ENCODE measurements at regions not wholly inside any gene's neighbourhood (a gene's known extent, or its start where the extent isn't known, plus 50 kb on each side); places are given as distances from the start of the nearest gene placed in this dataset.

GRCh38 chr5:114007678-114008077 is 354.2 kb upstream of the KCNN2 start:
- Histone ChIP-seq H3K4me3 (ENCODE audit: control extremely low read depth in 1 of 5, extremely low read depth in 1 of 5, insufficient read depth in 1 of 5, low read depth in 2 of 5, low read length in 4 of 5) (no peak overlapping the region), H3K4me2 (replicated peaks; ENCODE audit: low read depth, low read length, poor library complexity, severe bottlenecking) (no peak overlapping the region), H3K9ac (ENCODE audit: low read length) (no peak overlapping the region), H3K36me3 (replicated peaks in 1 of 2; ENCODE audit: control extremely low read depth in 1 of 2, control insufficient read depth in 1 of 2, extremely low read depth in 1 of 2, insufficient read depth in 2 of 2, low read length in 1 of 2) (no peaks in the 10 kb centered on the region), H4K20me1 (ENCODE audit: control insufficient read depth, insufficient read depth, low read length, poor library complexity, severe bottlenecking) (no peaks in the 10 kb centered on the region), H2AFZ (ENCODE audit: insufficient read depth, low read depth, low read length, poor library complexity, severe bottlenecking) (no peak overlapping the region), H3K27ac (ENCODE audit: low read length in 2 of 2) (no peak overlapping the region), H3K4me1 (ENCODE audit: control insufficient read depth in 2 of 2, insufficient read depth in 2 of 2, low read length in 2 of 2) (no peaks in the 10 kb centered on the region), H3K9me3 (ENCODE audit: control extremely low read depth in 1 of 3, control insufficient read depth in 2 of 3, insufficient read depth in 1 of 3, low read length in 2 of 3) (no peaks in the 10 kb centered on the region), H3K79me2 (ENCODE audit: control insufficient read depth, insufficient read depth, low read length) (no peaks in the 10 kb centered on the region), H3K27me3 (replicated peaks in 1 of 4; ENCODE audit: control extremely low read depth in 1 of 4, control insufficient read depth in 3 of 4, insufficient read depth in 4 of 4, low read length in 3 of 4) (no peaks in the 10 kb centered on the region)
- ATAC-seq (ENCODE audit: low read depth) (no peak), DNase-seq (no peak)
- CTCF ChIA-PET = no interaction called here
- POLR2A ChIA-PET = no interaction called here
- TF ChIP-seq CTCF (IDR thresholded peaks at IDR 0.05) (no peak), EZH2 (IDR thresholded peaks at IDR 0.05; ENCODE audit: borderline replicate concordance, insufficient read depth, low read depth, low read length, poor library complexity, severe bottlenecking) (no peak)
- Mint-ChIP-seq H3K4me3 (no peak overlapping the region), H3K27ac (no peak overlapping the region), H3K27me3 (no peaks in the 10 kb centered on the region), H3K9me3 (ENCODE audit: insufficient read depth) (no peaks in the 10 kb centered on the region), H3K4me1 (no peaks in the 10 kb centered on the region)
- intact Hi-C loops (cut with micrococcal nuclease) = no loop called here
- WGBS (ENCODE audit: insufficient coverage) = 72% methylated on average over 2 of the region's 5 CpGs

- Histone ChIP-seq H3K4me1 (ENCODE audit: control insufficient read depth in 2 of 2, insufficient read depth in 2 of 2, low read length in 2 of 2) (no peaks in the 10 kb centered on the region), H3K27ac (ENCODE audit: low read length in 2 of 2) (no peak overlapping the region), H3K9me3 (ENCODE audit: control extremely low read depth in 1 of 3, control insufficient read depth in 2 of 3, insufficient read depth in 1 of 3, low read length in 2 of 3) (no peaks in the 10 kb centered on the region), H3K9ac (ENCODE audit: low read length) (no peak overlapping the region), H4K20me1 (ENCODE audit: control insufficient read depth, insufficient read depth, low read length, poor library complexity, severe bottlenecking) (no peaks in the 10 kb centered on the region), H3K27me3 (replicated peaks in 1 of 4; ENCODE audit: control extremely low read depth in 1 of 4, control insufficient read depth in 3 of 4, insufficient read depth in 4 of 4, low read length in 3 of 4) (no peaks in the 10 kb centered on the region), H3K4me3 (ENCODE audit: control extremely low read depth in 1 of 5, extremely low read depth in 1 of 5, insufficient read depth in 1 of 5, low read depth in 2 of 5, low read length in 4 of 5) (no peak overlapping the region), H2AFZ (ENCODE audit: insufficient read depth, low read depth, low read length, poor library complexity, severe bottlenecking) (no peak overlapping the region), H3K4me2 (replicated peaks; ENCODE audit: low read depth, low read length, poor library complexity, severe bottlenecking) (no peak overlapping the region), H3K79me2 (ENCODE audit: control insufficient read depth, insufficient read depth, low read length) (no peaks in the 10 kb centered on the region), H3K36me3 (replicated peaks in 1 of 2; ENCODE audit: control extremely low read depth in 1 of 2, control insufficient read depth in 1 of 2, extremely low read depth in 1 of 2, insufficient read depth in 2 of 2, low read length in 1 of 2) (no peaks in the 10 kb centered on the region)
- intact Hi-C loops (cut with micrococcal nuclease) = no loop called here
- ChIA-PET CTCF (no interaction called here), POLR2A (no interaction called here)
- Mint-ChIP-seq H3K4me1 (no peaks in the 10 kb centered on the region), H3K27ac (no peak overlapping the region), H3K4me3 (no peak overlapping the region), H3K9me3 (ENCODE audit: insufficient read depth) (no peaks in the 10 kb centered on the region), H3K27me3 (no peaks in the 10 kb centered on the region)
- 81% methylated on average over 2 of the region's 2 CpGs for WGBS (ENCODE audit: insufficient coverage)
- TF ChIP-seq CTCF (IDR thresholded peaks at IDR 0.05) (no peak), EZH2 (IDR thresholded peaks at IDR 0.05; ENCODE audit: borderline replicate concordance, insufficient read depth, low read depth, low read length, poor library complexity, severe bottlenecking) (no peak)
- ATAC-seq (ENCODE audit: low read depth) (no peak), DNase-seq (no peak)
Measured at GRCh38 chr5:114010362-114010761, 351.5 kb upstream of the KCNN2 start.

Data from B cell (primary cell).